Upper lobe of left lung (tissue), 6 donors: ENCODE measurements at regions not wholly inside any gene's neighbourhood (a gene's known extent, or its start where the extent isn't known, plus 50 kb on each side); places are given as distances from the start of the nearest gene placed in this dataset.

ENCODE experiments used
- ATAC-seq, 2 donors: fragments of 200-7000 bp; cut with Tn5 transposase; one replicate each; pipeline ENCODE4 v1.9.1; 2022; ENCODE audit warnings: mild to moderate bottlenecking in 2 of 2, moderate library complexity in 2 of 2; ENCODE audit not compliant: low FRiP score in 2 of 2
- DNase-seq, 2 donors: peaks; one replicate each; pipeline ENCODE4 v3.0.0-alpha.2; 2019 to 2020
- H3K27ac ChIP-seq, 4 donors: fragments of 200-600 bp; sonication (generic); one replicate each; pipeline ENCODE4 v1.5.1; 2016 to 2019
- H3K27me3 ChIP-seq, 4 donors: fragments of 200-600 bp; sonication (generic); one replicate each; pipeline ENCODE4 v1.5.1; 2017 to 2019
- H3K36me3 ChIP-seq, 4 donors: fragments of 200-600 bp; sonication (generic); one replicate each; pipeline ENCODE4 v1.5.1; 2016 to 2019
- H3K4me1 ChIP-seq, 4 donors: fragments of 200-600 bp; sonication (generic); one replicate each; pipeline ENCODE4 v1.5.1; 2018 to 2019
- H3K4me3 ChIP-seq, 4 donors: fragments of 200-600 bp; sonication (generic); one replicate each; pipeline ENCODE4 v1.5.1; 2017 to 2019; ENCODE audit warnings: mild to moderate bottlenecking in 2 of 4, moderate library complexity in 1 of 4
- H3K9me3 ChIP-seq, 4 donors: fragments of 200-600 bp; sonication (generic); one replicate each; pipeline ENCODE4 v1.5.1; 2018 to 2019
- EP300 ChIP-seq, 4 donors: sonication (generic); formaldehyde crosslinking; IDR thresholded peaks; one replicate each; pipeline ENCODE4 v1.5.1; 2017; ENCODE audit warnings: antibody characterized with exemption in 4 of 4, control low read depth in 2 of 4
- POLR2A ChIP-seq, 4 donors: fragments of 450-650 bp; IDR thresholded peaks; one replicate each; pipeline ENCODE4 v1.5.1; 2016 to 2017; ENCODE audit warnings: antibody characterized with exemption in 4 of 4, mild to moderate bottlenecking in 2 of 4
- POLR2AphosphoS5 ChIP-seq, 2 donors: sonication (generic); formaldehyde crosslinking; IDR thresholded peaks; one replicate each; pipeline ENCODE4 v1.5.1; 2017; ENCODE audit warnings: antibody characterized with exemption in 2 of 2
- WGBS, 2 donors: methylation state at CpG; one replicate each; pipeline ENCODE4 v1.1.5; 2017 to 2018; 5-methylcytosine and 5-hydroxymethylcytosine counted together
- TF ChIP-seq, protein P1 (sequence below), 6 experiments: fragments of 450-650 bp in 4 of 6; fragments of 200-600 bp in 2 of 6; sonication (generic) in 2 of 6; IDR thresholded peaks; one replicate each; pipeline ENCODE4 v1.5.1; 2016 to 2019; ENCODE audit warnings: antibody characterized with exemption in 6 of 6
- donor health status: DM: no; HTN: no; CAD: no; lungs with moderate emphysema.
- donor health status: DM: no; HTN: yes; CAD: no; lungs with severe emphysema.

DNA sequence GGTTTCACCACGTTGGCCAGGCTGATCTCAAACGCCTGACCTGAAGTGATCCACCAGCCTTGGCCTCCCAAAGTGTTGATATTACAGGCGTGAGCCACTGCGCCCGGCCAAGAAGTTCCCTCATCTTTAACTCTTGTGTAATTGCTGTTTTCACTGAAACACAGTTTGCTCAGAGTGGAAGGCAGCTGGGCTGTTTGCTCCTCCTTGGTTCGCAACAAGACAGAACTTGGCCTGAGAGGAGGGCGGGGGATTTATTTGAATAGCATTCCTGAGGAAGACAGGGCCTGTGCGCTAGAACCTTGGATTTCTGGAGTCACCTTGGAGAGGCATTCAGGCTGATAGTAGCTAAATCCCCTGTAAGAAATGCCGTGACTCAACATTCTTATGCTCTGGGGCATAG lies 226.7 kb upstream of the MCTP2 start:
- Histone ChIP-seq H3K4me3 (no peak overlapping the region), H3K27ac (no peak overlapping the region), H3K36me3 (no peaks in the 10 kb centered on the region), H3K4me1 (no peaks in the 10 kb centered on the region), H3K9me3 (no peaks in the 10 kb centered on the region), H3K27me3 (no peaks in the 10 kb centered on the region)
- DNase-seq, result no peak
- TF ChIP-seq POLR2AphosphoS5 (IDR thresholded peaks at IDR 0.05), result no peak
- TF ChIP-seq, protein P1, sequence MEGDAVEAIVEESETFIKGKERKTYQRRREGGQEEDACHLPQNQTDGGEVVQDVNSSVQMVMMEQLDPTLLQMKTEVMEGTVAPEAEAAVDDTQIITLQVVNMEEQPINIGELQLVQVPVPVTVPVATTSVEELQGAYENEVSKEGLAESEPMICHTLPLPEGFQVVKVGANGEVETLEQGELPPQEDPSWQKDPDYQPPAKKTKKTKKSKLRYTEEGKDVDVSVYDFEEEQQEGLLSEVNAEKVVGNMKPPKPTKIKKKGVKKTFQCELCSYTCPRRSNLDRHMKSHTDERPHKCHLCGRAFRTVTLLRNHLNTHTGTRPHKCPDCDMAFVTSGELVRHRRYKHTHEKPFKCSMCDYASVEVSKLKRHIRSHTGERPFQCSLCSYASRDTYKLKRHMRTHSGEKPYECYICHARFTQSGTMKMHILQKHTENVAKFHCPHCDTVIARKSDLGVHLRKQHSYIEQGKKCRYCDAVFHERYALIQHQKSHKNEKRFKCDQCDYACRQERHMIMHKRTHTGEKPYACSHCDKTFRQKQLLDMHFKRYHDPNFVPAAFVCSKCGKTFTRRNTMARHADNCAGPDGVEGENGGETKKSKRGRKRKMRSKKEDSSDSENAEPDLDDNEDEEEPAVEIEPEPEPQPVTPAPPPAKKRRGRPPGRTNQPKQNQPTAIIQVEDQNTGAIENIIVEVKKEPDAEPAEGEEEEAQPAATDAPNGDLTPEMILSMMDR (IDR thresholded peaks at IDR 0.05), result no peak
- ATAC-seq, result peak in 1 of 2 donors; percentile 82
- WGBS, 2 donors, result 68 to 69% methylated on average over 9 of the region's 9 CpGs

DNA sequence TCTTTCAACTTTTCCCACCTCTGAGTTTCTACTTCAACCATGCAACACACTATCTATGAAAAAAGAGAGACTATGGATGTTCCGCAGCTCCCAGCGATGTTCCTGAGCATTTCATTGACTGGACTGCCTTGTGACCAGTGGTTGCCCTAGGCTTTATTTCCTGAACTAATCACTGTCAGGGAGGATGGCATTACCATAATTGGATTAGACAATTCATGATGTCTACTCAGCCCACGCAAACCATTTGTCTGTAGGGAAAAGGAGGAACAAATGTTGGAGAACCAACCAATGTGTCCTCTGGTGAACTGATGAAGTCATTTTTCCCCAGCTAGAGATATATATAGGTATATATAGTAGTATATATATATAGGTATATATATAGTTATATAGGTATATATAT lies 229.3 kb upstream of the MCTP2 start:
- DNase-seq (no peak), ATAC-seq (no peak)
- 92 to 94% methylated on average over 3 of the region's 3 CpGs for WGBS, 2 donors
- H3K27ac ChIP-seq, result no peak overlapping the region
- H3K9me3 ChIP-seq, result no peaks in the 10 kb centered on the region
- H3K27me3 ChIP-seq, result no peaks in the 10 kb centered on the region
- no peak for TF ChIP-seq POLR2A (IDR thresholded peaks at IDR 0.05)
- TF ChIP-seq EP300 (IDR thresholded peaks at IDR 0.05), result no peak
- TF ChIP-seq, protein P1 (IDR thresholded peaks at IDR 0.05), result no peak
- H3K36me3 ChIP-seq, result no peaks in the 10 kb centered on the region
- no peak overlapping the region for H3K4me3 ChIP-seq
- no peaks in the 10 kb centered on the region for H3K4me1 ChIP-seq

DNA sequence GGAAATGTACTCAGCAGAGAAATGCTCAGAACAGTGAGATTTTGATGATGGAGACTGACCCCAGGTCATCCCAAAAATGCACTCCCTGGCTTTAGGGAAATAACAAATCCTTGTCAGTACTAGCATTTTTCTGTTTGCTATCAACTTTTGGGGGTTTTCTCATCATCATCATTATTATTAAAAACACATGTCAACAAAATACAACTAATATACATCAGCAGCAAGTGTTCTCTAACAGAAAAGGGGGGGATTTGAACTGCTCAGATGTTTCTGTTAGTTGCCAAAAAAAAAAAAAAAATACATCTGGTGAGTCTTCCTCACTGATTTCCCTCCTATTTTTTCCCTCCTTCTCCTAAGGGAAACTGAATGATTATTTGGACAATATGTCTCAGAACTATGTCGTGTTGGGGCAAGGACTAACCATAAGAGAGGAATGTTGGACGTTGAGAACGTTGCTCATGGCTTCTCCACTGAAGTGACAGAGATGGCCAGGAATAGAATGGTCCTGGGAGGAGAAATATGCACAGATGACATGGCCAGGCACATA lies 230.0 kb upstream of the MCTP2 start:
- peak in 1 of 2 donors; percentile 56 for ATAC-seq
- Histone ChIP-seq H3K36me3 (no peaks in the 10 kb centered on the region), H3K4me3 (no peak overlapping the region), H3K27ac (no peak overlapping the region), H3K4me1 (no peaks in the 10 kb centered on the region), H3K27me3 (no peaks in the 10 kb centered on the region), H3K9me3 (no peaks in the 10 kb centered on the region)
- no peak for TF ChIP-seq EP300 (IDR thresholded peaks at IDR 0.05)
- TF ChIP-seq, protein P1 (IDR thresholded peaks at IDR 0.05), result no peak
- no peak for TF ChIP-seq POLR2AphosphoS5 (IDR thresholded peaks at IDR 0.05)
- no peak for TF ChIP-seq POLR2A (IDR thresholded peaks at IDR 0.05)
- DNase-seq, result no peak
- 43 to 50% methylated on average over 3 of the region's 3 CpGs for WGBS, 2 donors

DNA sequence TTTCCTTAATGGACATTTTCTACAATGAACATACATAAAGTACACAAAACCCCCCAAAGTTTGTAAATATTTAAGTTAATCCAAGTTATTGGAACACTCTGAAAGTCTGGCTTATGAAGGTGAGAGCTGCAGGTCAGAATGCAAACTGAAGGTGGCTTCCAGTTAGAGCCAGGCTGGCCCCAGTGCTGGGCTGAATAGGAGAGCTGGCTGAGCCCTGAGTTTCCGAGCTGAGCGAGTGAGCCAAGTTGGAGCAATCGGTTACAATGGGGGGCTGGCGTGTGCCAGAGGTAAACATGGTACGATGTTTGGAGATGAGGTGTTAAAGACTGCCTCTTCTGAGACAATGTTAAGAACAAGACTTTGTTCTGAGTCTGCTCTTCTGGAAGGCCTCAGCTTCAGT lies 230.8 kb upstream of the MCTP2 start:
- no peaks in the 10 kb centered on the region for H3K36me3 ChIP-seq
- WGBS, 2 donors, result 63 to 83% methylated on average over 5 of the region's 5 CpGs

More for the DNA sequence above, 230.8 kb upstream of the MCTP2 start:
- no peaks in the 10 kb centered on the region for H3K27me3 ChIP-seq
- TF ChIP-seq, protein P1 (IDR thresholded peaks at IDR 0.05), result no peak
- no peak for TF ChIP-seq POLR2AphosphoS5 (IDR thresholded peaks at IDR 0.05)
- no peak for TF ChIP-seq POLR2A (IDR thresholded peaks at IDR 0.05)
- TF ChIP-seq EP300 (IDR thresholded peaks at IDR 0.05), result no peak
- no peak overlapping the region for H3K4me3 ChIP-seq
- H3K9me3 ChIP-seq, result no peaks in the 10 kb centered on the region
- ATAC-seq (no peak), DNase-seq (no peak)
- no peak overlapping the region for H3K27ac ChIP-seq
- H3K4me1 ChIP-seq, result no peaks in the 10 kb centered on the region
